Keratinocyte (primary cell): ENCODE measurements at regions not wholly inside any gene's neighbourhood (a gene's known extent, or its start where the extent isn't known, plus 50 kb on each side); places are given as distances from the start of the nearest gene placed in this dataset.

Experiments
- DNase-seq: peaks from one replicate; pipeline ENCODE4 v3.0.0-alpha.2; 2011; ENCODE audit warnings: low read depth, missing footprints, low spot score
- FAIRE-seq: peaks from 2 replicates; lab custom pipeline; 2011; peaks lifted over from hg19 to GRCh38; lab: Jason Lieb, UNC
- H2AFZ ChIP-seq: 2 replicates; pipeline ENCODE4 v1.6.0; 2012; ENCODE audit warnings: low read length, control low read depth, inconsistent platforms; ENCODE audit not compliant: control insufficient read depth
- H3K27ac ChIP-seq: 2 replicates; pipeline ENCODE4 v1.5.1; 2011; ENCODE audit warnings: low read length; ENCODE audit not compliant: control insufficient read depth, insufficient read depth
- H3K27me3 ChIP-seq: 3 replicates; pipeline ENCODE4 v1.6.0; 2011; ENCODE audit warnings: low read length; ENCODE audit not compliant: control insufficient read depth, insufficient read depth; ENCODE audit errors: extremely low read depth
- H3K36me3 ChIP-seq, 2 experiments: 2 replicates in 1 of 2; 3 replicates in 1 of 2; pipeline ENCODE4 v1.5.1; 2011; ENCODE audit warnings: low read length in 2 of 2, mild to moderate bottlenecking in 1 of 2; ENCODE audit not compliant: control insufficient read depth in 2 of 2, insufficient read depth in 2 of 2; ENCODE audit errors: extremely low read depth in 1 of 2
- H3K4me1 ChIP-seq: 3 replicates; pipeline ENCODE4 v1.5.1; 2011; ENCODE audit warnings: low read length; ENCODE audit not compliant: control insufficient read depth, insufficient read depth; ENCODE audit errors: extremely low read depth
- H3K4me2 ChIP-seq: 3 replicates; pipeline ENCODE4 v1.6.0; 2011; ENCODE audit warnings: low read depth, low read length; ENCODE audit not compliant: control insufficient read depth, insufficient read depth; ENCODE audit errors: extremely low read depth
- H3K4me3 ChIP-seq, 3 experiments: fragments of 200-600 bp in 1 of 3; sonication (generic) in 1 of 3; 2 replicates in 2 of 3; 3 replicates in 1 of 3; pipeline ENCODE4 v1.5.1; 2011 to 2016; ENCODE audit warnings: low read length in 3 of 3, mild to moderate bottlenecking in 3 of 3, control low read depth in 2 of 3, inconsistent platforms in 1 of 3, low read depth in 1 of 3, mixed read lengths in 1 of 3, mixed run types in 1 of 3, moderate library complexity in 1 of 3; ENCODE audit not compliant: control insufficient read depth in 2 of 3, insufficient read depth in 2 of 3; ENCODE audit errors: extremely low read depth in 1 of 3
- H3K79me2 ChIP-seq: 2 replicates; pipeline ENCODE4 v1.6.0; 2012; ENCODE audit warnings: low read length; ENCODE audit not compliant: control insufficient read depth, insufficient read depth
- H3K9ac ChIP-seq: 3 replicates; pipeline ENCODE4 v1.6.0; 2011; ENCODE audit warnings: low read length; ENCODE audit not compliant: control insufficient read depth, insufficient read depth; ENCODE audit errors: extremely low read depth
- H3K9me1 ChIP-seq: 3 replicates; pipeline ENCODE4 v1.6.0; 2011; ENCODE audit warnings: low read length; ENCODE audit not compliant: control insufficient read depth, insufficient read depth; ENCODE audit errors: extremely low read depth
- H3K9me3 ChIP-seq: 2 replicates; pipeline ENCODE4 v1.5.1; 2012; ENCODE audit warnings: low read depth, low read length; ENCODE audit not compliant: control insufficient read depth
- H4K20me1 ChIP-seq: 3 replicates; pipeline ENCODE4 v1.6.0; 2011; ENCODE audit warnings: low read length; ENCODE audit not compliant: control insufficient read depth, insufficient read depth; ENCODE audit errors: extremely low read depth
- EZH2 ChIP-seq: IDR thresholded peaks from one replicate; pipeline ENCODE4 v1.6.1; 2012; ENCODE audit warnings: inconsistent platforms, mild to moderate bottlenecking, low read length, moderate library complexity
- dilution Hi-C: fragments of 300-500 bp; cut with MboI; formaldehyde crosslinking; loops from one replicate; pipeline ENCODE4 v1.7.0; 2020; ENCODE audit warnings: low sequenced_read_pairs; ENCODE audit not compliant: extremely low pct_ligation_motif_present
- TF ChIP-seq, protein P1 (sequence below), 3 experiments: IDR thresholded peaks in 1 of 3; conservative IDR thresholded peaks in 1 of 3; optimal IDR thresholded peaks in 1 of 3; 2 replicates in 2 of 3; 3 replicates in 1 of 3; pipeline versions ENCODE3 to v1.5.1; 2011; ENCODE audit warnings: low read length in 3 of 3, mild to moderate bottlenecking in 3 of 3, moderate library complexity in 2 of 3, control low read depth in 1 of 3, inconsistent platforms in 1 of 3; ENCODE audit not compliant: insufficient read depth in 2 of 3; ENCODE audit errors: extremely low read depth in 1 of 3

DNA sequence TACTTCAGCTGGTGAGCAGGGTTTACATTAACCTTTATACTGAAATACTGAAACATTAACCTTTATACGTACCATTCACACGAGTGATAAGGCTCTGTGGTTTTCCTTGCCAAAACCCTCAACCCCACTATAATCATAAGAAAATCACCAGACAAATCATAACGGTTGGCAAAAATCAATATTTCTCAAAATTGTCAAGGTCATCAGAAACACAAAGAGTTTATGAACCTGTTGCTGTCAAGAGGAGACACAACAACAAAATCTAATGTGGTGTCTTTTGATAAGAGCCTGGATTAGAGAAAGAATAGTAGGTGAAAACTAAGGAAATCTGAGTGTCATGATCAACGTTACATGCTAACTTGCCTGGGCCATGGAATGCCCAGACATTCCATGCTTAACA, 396.9 kb upstream of the TMEFF2 start:
- Histone ChIP-seq H3K4me2 (no peak overlapping the region), H2AFZ (no peak overlapping the region), H3K9ac (no peak overlapping the region), H3K9me1 (no peaks in the 10 kb centered on the region), H3K27ac (no peak overlapping the region), H3K79me2 (no peaks in the 10 kb centered on the region), H3K27me3 (no peaks in the 10 kb centered on the region), H3K9me3 (no peaks in the 10 kb centered on the region), H4K20me1 (no peaks in the 10 kb centered on the region), H3K36me3 (no peaks in the 10 kb centered on the region), H3K4me3 (no peak overlapping the region), H3K4me1 (no peaks in the 10 kb centered on the region)
- dilution Hi-C loops = no loop called here
- FAIRE-seq = no peak
- DNase-seq = no peak
- no peak for TF ChIP-seq EZH2
- TF ChIP-seq, protein P1, sequence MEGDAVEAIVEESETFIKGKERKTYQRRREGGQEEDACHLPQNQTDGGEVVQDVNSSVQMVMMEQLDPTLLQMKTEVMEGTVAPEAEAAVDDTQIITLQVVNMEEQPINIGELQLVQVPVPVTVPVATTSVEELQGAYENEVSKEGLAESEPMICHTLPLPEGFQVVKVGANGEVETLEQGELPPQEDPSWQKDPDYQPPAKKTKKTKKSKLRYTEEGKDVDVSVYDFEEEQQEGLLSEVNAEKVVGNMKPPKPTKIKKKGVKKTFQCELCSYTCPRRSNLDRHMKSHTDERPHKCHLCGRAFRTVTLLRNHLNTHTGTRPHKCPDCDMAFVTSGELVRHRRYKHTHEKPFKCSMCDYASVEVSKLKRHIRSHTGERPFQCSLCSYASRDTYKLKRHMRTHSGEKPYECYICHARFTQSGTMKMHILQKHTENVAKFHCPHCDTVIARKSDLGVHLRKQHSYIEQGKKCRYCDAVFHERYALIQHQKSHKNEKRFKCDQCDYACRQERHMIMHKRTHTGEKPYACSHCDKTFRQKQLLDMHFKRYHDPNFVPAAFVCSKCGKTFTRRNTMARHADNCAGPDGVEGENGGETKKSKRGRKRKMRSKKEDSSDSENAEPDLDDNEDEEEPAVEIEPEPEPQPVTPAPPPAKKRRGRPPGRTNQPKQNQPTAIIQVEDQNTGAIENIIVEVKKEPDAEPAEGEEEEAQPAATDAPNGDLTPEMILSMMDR (optimal IDR thresholded peaks at IDR 0.05 in 1 of 3, IDR thresholded peaks at IDR 0.05 in 1 of 3, conservative IDR thresholded peaks at IDR 0.05 in 1 of 3; ENCODE audit: extremely low read depth in 1 of 3, insufficient read depth in 2 of 3, low read length in 3 of 3) = no peak

GRCh38 chr2:192585418-192585817, 390.7 kb upstream of the TMEFF2 start:
- Histone ChIP-seq H3K9me1 (no peaks in the 10 kb centered on the region), H4K20me1 (no peaks in the 10 kb centered on the region), H3K4me2 (no peak overlapping the region), H3K79me2 (no peaks in the 10 kb centered on the region), H3K36me3 (no peaks in the 10 kb centered on the region), H3K4me3 (no peak overlapping the region), H3K9me3 (no peaks in the 10 kb centered on the region), H3K9ac (no peak overlapping the region), H3K4me1 (no peaks in the 10 kb centered on the region), H3K27me3 (no peaks in the 10 kb centered on the region), H2AFZ (no peak overlapping the region), H3K27ac (no peak overlapping the region)
- TF ChIP-seq, protein P1 (optimal IDR thresholded peaks at IDR 0.05 in 1 of 3, IDR thresholded peaks at IDR 0.05 in 1 of 3, conservative IDR thresholded peaks at IDR 0.05 in 1 of 3; ENCODE audit: extremely low read depth in 1 of 3, insufficient read depth in 2 of 3, low read length in 3 of 3) = no peak
- TF ChIP-seq EZH2 = no peak
- no peak for FAIRE-seq
- no peak for DNase-seq
- dilution Hi-C loops = no loop called here
